Activated CD8-positive, alpha-beta memory T cell treated with anti-CD3 and anti-CD28 coated beads for 36 hours (primary cell): ENCODE measurements at regions not wholly inside any gene's neighbourhood (a gene's known extent, or its start where the extent isn't known, plus 50 kb on each side); places are given as distances from the start of the nearest gene placed in this dataset.
"Not testable (repeated sequence)": the region's sequence is repeated elsewhere in the genome, so short reads cannot be mapped to it uniquely, and the experiment has no call there.

ENCODE experiments used
- CTCF ChIA-PET: fragments of 350-600 bp; sonication (Branson Sonifier 250); formaldehyde crosslinking; loops from one replicate; lab custom pipeline; 2021; ENCODE audit warnings: antibody characterized with exemption; lab: Charles Lee
- POLR2A ChIA-PET: fragments of 350-600 bp; sonication (Branson Sonifier 250); formaldehyde crosslinking; loops from one replicate; lab custom pipeline; 2021; ENCODE audit warnings: antibody characterized with exemption; lab: Charles Lee

DNA sequence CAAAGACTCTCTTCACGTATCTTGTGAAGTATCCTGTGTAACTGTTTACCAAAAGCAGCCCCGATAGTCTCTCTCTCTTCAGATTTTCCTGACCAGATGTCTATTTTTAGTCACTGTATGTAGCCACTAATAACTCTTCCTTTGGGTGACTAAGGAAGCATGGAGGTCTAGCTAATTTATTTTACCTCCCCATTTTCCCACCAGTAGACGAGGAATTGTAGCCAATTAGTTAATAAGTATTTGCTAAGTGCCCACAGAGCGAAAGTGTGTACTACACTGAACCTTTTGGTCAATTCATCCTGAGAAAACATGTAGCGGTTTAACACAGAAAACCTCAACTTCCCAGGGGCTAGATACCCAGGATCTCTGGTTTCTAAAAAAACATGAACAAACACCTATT is 180.6 kb downstream of the TBX18 start:
- CTCF ChIA-PET: no interaction called here
- POLR2A ChIA-PET: no interaction called here

DNA sequence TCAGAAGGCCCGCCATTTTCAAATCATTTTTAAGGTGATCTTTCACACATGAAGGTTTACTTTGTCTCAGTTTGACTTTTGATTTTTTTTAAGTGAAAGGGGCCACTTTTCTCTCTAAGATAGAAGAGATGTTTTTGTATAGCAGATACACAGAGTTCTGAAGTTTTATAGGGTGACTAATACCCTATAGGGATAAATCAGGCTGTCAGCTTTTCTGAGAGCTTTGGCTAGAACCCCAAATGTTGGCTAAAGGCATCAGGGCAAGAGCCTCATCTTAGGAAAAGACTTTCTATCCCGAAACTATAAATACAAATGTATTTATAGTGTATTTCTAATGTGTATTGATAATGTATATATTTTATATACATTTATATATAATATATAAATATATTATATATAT is 181.4 kb downstream of the TBX18 start:
- ChIA-PET CTCF (no interaction called here), POLR2A (no interaction called here)

DNA sequence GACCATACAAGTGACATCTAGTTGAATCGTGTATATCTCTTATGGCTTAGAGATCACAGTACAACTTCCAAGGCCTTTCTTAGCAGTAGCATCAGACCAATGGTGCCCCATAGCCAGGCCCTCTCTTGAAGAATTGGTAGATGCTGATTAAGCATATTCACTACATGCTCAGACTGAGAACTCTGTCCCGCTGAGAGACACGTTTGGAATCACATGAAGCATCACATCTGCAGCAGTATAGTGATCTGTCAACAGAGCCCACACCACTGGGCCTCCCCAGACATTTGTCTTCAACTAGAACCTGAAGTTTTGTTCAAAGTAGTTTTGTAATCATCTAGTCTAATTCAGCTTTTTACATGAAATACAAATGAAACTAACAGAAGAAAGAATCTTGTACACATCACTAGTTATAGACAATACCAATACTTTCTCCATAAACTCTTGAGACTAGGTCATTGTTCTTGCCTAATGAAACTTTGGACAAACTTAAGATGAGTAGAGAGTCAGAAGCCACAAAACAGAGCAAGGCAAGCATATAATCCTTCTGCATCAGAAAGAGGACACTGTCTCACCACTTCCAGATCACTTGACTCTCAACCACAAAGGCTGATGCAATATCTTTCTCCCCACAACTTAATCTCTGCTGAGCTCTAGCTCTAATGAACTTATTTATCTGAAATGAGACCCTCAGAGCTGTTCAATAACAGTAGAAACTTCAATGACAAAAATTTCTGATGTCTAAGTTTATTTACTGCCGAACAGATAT is 182.7 kb downstream of the TBX18 start:
- POLR2A ChIA-PET: no interaction called here
- CTCF ChIA-PET: no interaction called here

DNA sequence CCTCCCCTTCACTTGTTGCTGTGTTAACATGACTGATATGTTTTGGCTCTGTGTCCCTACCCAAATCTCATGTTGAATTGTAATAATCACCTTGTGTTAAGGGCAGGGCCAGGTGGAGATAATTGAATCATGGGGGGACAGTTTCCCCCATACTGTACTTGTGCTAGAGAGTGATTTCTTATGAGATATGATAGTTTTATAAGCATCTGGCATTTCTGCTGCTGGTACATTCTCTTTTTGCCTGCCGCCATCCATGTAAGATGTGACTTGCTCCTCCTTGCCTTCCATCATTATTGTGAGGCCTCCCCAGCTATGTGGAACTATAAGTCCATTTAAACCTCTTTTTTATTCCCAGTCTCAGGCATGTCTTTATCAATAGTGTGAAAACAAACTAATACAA is 185.0 kb downstream of the TBX18 start:
- ChIA-PET POLR2A (no interaction called here), CTCF (no interaction called here)

DNA sequence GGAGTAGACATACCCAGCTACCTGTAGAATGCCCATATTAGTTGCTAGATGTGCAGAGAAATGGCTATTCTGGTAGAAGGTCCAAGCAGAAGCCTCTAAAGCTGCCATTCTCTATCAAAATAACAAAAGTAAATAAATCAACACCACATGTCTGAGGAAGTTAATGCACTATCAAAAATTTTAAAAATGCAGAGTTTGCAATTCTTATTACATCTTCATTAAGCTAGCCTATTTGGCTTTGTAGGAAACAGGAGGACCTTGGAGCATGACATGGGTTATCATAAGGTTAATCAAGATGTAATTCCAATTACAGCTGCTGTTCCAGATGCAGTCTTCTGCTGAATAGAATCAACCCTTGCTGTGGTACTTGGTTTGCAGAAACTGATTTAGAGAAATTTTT is 188.4 kb downstream of the TBX18 start:
- POLR2A ChIA-PET: no interaction called here
- CTCF ChIA-PET: no interaction called here

DNA sequence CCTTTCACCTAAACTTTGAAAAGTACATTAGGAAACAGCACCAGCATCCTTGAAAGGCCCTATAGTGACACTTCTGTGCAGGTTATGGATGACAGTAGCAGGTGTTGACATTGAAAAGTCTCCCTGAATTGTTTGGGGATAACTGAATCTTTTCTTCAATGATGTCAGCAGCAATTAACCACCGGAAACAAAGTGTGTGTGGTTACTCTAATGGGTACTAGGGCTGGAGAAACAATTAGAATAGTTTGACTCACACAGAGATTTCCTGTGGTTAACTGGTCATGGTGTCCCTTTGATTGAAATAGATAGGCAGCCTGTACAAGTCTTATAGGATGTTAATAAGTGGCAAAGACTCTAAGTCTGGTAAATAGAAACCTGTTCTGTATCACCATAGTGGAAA is 189.1 kb downstream of the TBX18 start:
- POLR2A ChIA-PET: no interaction called here
- CTCF ChIA-PET: no interaction called here

DNA sequence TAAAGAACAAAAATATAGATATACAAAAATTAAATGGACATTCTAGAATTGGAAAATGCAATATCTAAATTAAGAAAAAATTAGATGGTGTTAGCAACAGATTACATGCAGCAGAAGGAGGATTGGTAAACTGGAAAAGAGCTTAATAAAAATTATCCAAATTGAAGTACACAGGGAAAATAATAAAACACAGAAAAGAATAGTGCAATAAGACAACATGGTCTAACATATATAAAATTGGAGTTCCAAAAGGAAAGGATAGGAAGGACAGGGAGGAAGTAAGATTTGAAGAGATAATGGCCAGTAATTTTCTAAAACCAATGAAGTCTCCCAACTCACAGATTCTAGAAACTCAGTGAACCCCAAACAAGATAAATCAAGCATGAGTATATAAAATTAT is 194.5 kb downstream of the TBX18 start:
- CTCF ChIA-PET: no interaction called here
- POLR2A ChIA-PET: no interaction called here

DNA sequence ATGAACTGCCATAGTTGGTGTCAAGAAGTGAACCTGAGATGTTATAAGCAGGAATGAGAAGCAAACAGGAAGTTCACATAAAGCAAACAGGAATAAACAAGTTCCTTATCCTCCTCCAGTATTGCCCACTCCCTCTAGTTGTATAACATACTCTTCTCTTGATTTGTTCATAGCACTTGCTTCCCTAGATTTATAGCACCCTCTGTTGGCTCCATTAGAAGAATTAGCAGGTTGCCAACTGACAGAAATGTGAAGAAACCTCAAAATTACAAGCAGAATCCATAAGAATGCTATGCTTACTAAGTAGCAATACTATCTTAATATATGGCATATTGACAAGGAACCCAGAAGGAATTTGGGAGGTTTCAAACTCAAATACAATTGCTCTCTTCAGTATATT is 195.4 kb downstream of the TBX18 start:
- CTCF ChIA-PET: no interaction called here
- POLR2A ChIA-PET: no interaction called here

DNA sequence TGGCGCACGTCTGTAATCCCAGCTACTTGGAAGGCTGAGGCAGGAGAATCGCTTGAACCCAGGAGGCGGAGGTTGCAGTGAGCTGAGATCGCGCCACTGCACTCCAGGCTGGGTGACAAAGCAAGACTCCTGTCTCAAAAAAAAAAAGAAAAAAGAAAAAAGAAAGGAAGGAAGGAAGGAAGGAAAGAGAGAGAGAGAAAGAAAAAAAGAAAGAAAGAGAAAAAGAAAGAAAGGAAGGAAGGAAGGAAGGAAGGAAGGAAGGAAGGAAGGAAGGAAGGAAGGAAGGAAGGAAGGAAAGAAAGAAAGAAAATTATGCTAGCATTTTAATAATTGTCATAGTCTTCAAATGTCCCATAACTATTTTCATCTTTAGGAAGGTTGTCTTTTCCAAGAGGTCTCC is 198.7 kb downstream of the TBX18 start:
- POLR2A ChIA-PET, CTCF ChIA-PET: not testable (repeated sequence)

DNA sequence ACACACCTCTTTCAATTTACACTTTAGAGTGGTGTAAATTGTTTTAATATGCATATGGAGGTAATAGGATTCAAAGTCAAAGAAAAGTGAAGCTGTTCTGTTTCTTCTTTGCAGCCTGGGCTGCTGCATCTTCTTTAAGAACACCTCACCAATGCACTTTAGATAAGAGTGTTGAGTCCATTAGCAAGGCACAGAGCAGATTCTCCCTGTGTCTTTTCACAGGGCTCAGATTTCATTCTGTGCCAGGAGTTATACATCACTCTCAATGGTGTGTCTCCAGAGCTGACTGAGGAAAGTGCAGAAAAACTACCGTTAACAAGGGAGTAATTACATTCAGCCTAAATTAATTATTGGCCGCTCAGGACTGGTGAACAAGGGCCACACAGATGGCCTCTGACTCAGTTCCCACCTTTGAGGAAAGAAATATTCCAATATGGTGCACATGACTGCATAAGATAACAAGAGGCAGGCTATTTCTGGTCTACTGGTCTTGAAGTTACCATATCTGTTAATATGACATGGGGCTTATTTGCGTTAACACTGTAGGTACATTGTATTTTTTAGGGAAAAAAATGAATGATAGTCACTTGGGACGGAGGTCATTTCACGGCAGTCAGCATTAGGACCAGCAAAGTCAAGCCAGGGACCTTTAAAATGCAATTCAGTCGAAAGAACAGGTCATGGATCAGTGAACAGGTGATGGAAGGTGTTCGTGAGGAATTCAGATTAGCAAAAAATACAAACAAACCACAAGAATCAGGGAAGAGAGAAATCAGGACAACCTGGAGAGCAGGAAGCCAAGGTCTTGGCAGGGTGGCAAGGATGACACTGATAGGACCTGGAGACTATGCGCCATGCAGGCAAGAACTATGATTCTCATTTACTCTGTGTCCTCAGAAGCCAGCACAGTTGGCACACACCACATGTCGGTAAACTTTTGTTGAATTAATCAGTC is 203.7 kb downstream of the TBX18 start:
- POLR2A ChIA-PET: no interaction called here
- CTCF ChIA-PET: interaction anchor here (0.7 kb wide), 1 partner anchor 156 kb away, joined by 3 read pairs; no protein-coding TSS in a partner anchor

DNA sequence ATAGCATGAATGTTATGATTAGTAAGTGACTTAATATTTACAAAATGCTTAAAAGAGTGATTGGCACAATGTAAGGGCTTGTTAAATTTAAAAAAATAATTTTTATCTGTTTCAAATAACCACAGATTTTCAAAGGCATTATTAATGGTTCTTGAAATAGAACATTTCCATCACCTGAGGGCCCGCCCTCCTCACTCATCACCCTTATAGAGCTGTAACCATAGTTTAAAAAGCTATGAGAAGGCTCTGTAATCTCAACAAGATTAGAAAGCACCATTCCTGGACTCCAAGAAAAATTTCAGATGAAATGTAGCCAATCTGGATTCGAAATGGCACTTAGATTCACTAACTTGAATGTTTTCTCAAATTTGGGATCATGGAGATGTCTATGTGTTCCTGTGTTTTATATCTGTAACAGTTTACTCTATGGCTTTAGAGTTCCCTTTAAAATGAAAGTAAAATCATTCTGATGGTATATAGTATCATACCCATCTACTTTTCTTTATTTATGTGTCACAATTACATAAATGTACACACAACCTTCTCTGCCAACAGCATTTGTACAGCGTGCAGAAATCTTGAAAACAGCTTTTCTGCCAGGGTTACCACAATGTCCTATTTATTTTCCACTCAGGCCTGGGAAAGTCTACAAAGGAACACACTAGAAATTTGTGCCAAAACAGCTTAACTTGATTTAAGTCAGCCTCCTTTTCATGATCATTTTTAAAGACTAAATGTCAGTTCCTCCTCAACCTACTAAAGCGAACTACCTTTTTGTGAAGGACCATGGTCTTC is 207.7 kb downstream of the TBX18 start:
- POLR2A ChIA-PET: no interaction called here
- CTCF ChIA-PET: no interaction called here

DNA sequence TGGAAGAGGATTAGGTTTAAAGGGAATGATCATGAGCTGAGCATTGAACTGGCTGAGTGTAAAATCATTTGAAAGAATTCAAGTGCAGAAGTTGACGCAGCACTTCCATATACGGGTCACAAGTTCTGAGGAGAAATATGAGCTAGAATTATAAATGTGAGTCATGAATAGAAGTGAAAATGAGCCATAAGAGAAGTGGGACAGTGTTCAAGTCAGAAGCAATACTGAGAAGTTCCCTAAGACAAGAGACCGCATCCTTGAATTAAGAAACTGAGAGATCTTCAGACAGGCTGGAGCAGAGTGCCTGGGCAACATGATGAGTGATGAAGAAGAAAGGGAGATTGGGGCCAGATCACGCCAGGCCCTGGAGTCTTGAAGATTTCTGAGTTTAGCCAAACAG is 209.7 kb downstream of the TBX18 start:
- POLR2A ChIA-PET: no interaction called here
- CTCF ChIA-PET: no interaction called here

DNA sequence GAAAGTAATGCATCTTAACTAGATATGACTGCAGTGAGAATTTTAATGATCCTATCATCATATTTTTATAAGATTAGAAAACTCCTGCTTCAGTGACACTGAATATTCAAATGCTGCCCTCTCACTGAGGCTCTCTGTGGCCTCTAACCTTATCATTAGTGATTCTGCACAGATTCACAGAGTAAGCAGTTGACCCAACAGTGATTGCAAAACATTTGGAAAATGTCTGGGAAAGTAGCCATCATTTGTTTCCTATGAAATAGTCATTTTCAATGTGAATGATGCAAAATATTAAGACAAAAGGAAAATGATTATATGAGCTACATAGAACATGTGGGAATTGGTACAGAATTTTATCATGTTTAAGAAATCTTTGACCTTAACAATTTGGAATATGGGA is 210.3 kb downstream of the TBX18 start:
- CTCF ChIA-PET: no interaction called here
- POLR2A ChIA-PET: no interaction called here

DNA sequence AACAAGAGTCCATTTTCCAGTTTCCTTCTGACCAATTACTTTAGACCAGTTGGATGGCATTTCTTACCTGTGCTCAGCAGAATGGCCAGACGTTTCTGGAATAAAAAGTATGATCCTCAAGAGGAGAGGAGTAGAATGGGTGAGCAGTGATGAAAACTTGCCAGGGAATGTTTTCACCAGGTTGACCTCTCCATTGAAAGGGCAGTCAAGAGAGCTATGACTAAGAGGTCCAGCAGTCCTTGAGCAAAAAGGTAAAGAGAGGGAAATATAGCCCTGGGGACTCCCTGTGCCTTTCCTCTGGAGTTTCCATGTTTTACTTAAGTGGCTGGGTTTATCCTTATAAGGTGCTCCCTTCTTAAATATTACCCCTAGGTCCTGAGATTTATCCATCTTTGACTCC is 210.9 kb downstream of the TBX18 start:
- ChIA-PET CTCF (no interaction called here), POLR2A (no interaction called here)

DNA sequence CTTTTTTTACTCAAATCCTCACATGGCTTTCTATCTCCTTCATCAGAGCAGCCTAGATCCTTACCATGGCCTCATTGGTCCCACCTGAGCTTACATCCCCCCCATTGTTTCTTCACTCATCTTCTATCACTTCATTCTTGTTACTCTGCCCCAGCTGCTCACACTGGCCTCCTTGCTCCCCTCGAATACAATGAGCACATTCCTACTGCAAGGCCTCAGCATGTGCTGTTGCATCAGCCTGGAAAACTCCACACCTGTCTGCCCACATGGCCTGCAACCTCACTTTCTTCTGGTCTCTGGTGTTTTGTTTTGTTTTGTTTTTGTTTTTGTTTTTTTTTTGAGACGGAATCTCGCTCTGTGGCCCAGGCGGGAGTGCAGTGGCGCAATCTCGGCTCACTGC is 212.6 kb downstream of the TBX18 start:
- CTCF ChIA-PET: no interaction called here
- POLR2A ChIA-PET: no interaction called here

DNA sequence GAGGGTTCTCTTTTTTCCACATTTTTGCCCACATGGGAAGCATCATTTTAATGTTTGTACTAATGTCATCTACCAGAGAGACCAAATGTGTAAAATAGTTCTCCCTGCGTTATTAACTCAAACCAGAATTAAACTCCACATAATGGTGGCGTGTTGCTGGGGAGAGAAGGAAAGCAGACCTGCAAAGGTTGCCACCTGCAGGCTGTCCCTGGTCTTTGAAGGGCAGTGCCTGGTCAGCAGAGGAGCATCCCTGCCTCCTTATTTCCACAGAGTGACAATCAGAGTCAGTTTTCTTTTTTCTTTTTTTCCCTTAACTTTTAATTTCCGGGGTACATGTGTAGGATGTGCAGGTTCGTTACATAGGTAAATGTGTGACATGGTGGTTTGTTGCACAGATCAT is 214.5 kb downstream of the TBX18 start:
- CTCF ChIA-PET: no interaction called here
- POLR2A ChIA-PET: no interaction called here

DNA sequence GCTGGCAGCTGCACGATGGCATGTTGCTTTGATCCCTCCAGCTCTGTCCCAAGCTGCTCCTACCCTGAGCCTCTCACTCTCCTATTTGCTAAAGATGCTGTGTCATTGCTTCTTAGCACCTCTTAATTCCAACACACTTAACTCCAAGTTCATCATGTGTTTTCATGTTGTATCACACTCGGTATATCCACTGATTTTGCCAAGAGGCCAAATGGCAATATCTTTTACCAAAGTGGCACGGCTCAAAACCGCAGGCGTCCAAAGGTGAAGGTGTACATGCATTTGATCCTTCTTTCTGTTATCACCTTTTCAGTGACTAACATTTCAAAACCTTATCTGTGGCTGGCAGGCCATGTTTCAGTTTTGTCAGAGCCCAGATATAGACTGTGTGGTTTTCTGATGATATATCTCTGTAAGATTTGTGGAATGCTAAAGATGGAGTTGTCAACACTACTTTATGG is 217.0 kb downstream of the TBX18 start:
- ChIA-PET POLR2A (no interaction called here), CTCF (no interaction called here)

DNA sequence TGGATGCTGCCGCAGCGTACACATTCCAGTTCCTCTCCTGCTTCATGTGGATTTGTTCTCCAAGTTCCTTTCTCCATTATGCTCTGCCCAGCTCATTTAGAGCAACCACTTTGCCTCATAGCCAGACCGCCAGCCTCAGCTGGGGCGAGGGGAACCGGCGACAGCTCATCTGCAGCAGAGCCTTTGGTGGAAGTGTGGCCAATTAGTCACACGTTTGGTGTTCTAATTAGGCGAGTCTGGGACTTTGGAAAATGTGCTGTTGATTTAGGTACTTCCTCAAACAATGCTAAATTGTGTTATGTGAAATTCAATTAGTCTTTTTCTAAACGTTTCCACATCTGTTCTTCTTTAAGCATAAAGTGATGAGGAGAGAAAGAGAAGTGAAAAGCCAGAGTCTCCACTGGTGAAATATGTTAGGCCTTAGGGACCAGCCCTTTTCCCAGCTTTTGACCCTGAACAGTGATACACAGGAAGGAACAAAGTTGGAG is 217.9 kb downstream of the TBX18 start:
- CTCF ChIA-PET: no interaction called here
- POLR2A ChIA-PET: no interaction called here

DNA sequence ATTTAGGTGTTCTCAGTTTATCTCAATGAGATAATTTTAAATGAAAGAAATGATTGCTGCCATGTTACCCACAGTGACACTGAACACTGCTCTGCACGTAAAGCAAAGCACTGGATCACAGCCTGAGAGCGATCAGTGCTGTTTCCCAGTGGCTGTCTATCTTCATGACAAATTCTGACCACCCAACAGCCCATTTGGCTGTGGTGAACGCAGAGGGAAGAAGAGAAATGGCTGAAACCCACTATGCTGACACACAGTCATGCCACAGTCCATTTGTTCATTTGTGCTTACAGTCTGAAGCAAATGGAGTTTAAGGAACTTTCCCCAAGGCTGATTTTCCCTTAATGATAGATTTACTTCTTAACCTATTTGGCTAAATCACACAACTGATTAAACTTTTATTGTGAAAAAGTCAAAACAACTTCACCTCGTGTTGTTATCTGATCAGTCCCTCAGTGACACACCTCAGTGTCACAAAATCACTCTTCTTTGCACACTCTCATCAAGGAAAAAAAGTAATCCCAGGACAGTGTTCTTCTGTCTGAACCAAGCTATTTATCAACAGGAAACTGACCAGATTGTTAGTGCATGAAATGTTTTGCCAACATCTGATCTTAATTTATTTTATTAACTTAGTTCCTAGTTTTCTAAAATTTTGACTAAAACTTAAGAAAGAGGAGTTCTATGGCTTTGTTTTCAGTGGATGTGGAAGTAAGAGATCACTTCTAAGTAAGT is 225.1 kb downstream of the TBX18 start:
- POLR2A ChIA-PET: no interaction called here
- CTCF ChIA-PET: no interaction called here
